Neural cell (in vitro differentiated cells): ENCODE measurements at regions not wholly inside any gene's neighbourhood (a gene's known extent, or its start where the extent isn't known, plus 50 kb on each side); places are given as distances from the start of the nearest gene placed in this dataset.

Experiments
- H2AFZ ChIP-seq: fragments of 200-600, 300-800 bp; sonication (generic), shearing (Covaris generic); 2 replicates; pipeline ENCODE4 v1.6.0; 2014; ENCODE audit warnings: low read depth, mild to moderate bottlenecking, antibody characterized with exemption, low read length, moderate library complexity
- H3F3A ChIP-seq: fragments of 200-600 bp; shearing (Covaris generic); 2 replicates; pipeline ENCODE4 v1.6.1; 2016; ENCODE audit warnings: mild to moderate bottlenecking, moderate library complexity, mixed read lengths, antibody characterized with exemption, low read length; ENCODE audit not compliant: insufficient read depth, poor library complexity, severe bottlenecking
- H3K27ac ChIP-seq: fragments of 200-600, 300-800 bp; sonication (generic), shearing (Covaris generic); 2 replicates; pipeline ENCODE4 v1.5.1; 2014; ENCODE audit warnings: mild to moderate bottlenecking, low read length, moderate library complexity
- H3K27me3 ChIP-seq: fragments of 300-800, 200-600 bp; sonication (generic), shearing (Covaris generic); 2 replicates; pipeline ENCODE4 v1.6.0; 2014; ENCODE audit warnings: mild to moderate bottlenecking, low read depth, low read length, moderate library complexity; ENCODE audit not compliant: insufficient read depth
- H3K36me3 ChIP-seq: fragments of 300-800, 200-600 bp; sonication (generic), shearing (Covaris generic); 2 replicates; pipeline ENCODE4 v1.5.1; 2014; ENCODE audit warnings: mild to moderate bottlenecking, antibody characterized with exemption, low read length, moderate library complexity; ENCODE audit not compliant: insufficient read depth
- H3K4me2 ChIP-seq: fragments of 300-800, 200-600 bp; sonication (generic), shearing (Covaris generic); 2 replicates; pipeline ENCODE4 v1.6.0; 2014; ENCODE audit warnings: mild to moderate bottlenecking, low read length
- H3K4me3 ChIP-seq: fragments of 300-800, 200-600 bp; sonication (generic), shearing (Covaris generic); 2 replicates; pipeline ENCODE4 v1.5.1; 2014; ENCODE audit warnings: mild to moderate bottlenecking, low read length, moderate library complexity
- H3K79me2 ChIP-seq: fragments of 200-600 bp; shearing (Covaris generic); replicated peaks from 2 replicates; pipeline ENCODE4 v1.6.0; 2014; ENCODE audit warnings: mild to moderate bottlenecking, low read length, moderate library complexity; ENCODE audit not compliant: insufficient read depth
- H3K9ac ChIP-seq: fragments of 300-800, 200-600 bp; sonication (generic), shearing (Covaris generic); 2 replicates; pipeline ENCODE4 v1.6.1; 2016; ENCODE audit warnings: mild to moderate bottlenecking, low read length, mixed read lengths
- H3K9me2 ChIP-seq: fragments of 200-600 bp; shearing (Covaris generic); 2 replicates; pipeline ENCODE4 v1.6.1; 2016; ENCODE audit warnings: mild to moderate bottlenecking, low read length, mixed read lengths; ENCODE audit not compliant: insufficient read depth
- H3K9me3 ChIP-seq: fragments of 200-600, 300-800 bp; sonication (generic), shearing (Covaris generic); 2 replicates; pipeline ENCODE4 v1.6.1; 2016; ENCODE audit warnings: mild to moderate bottlenecking, mixed run types, low read length, moderate library complexity, mixed read lengths
- H4K20me1 ChIP-seq: fragments of 200-600 bp; shearing (Covaris generic); 2 replicates; pipeline ENCODE4 v1.6.1; 2016; ENCODE audit warnings: mild to moderate bottlenecking, mixed run types; ENCODE audit not compliant: insufficient read depth
- EP300 ChIP-seq: fragments of 450-650 bp; conservative IDR thresholded peaks from 2 replicates; pipeline ENCODE4 v1.6.1; 2014; ENCODE audit warnings: antibody characterized with exemption, mild to moderate bottlenecking, moderate library complexity; ENCODE audit not compliant: poor library complexity, severe bottlenecking
- EZH2 ChIP-seq: fragments of 200-600, 300-800 bp; shearing (Covaris generic), sonication (generic); IDR thresholded peaks from 2 replicates; pipeline ENCODE4 v1.6.1; 2014; ENCODE audit warnings: antibody characterized with exemption, low read length, borderline replicate concordance, mild to moderate bottlenecking; ENCODE audit not compliant: insufficient read depth, poor library complexity, severe bottlenecking
- MXI1 ChIP-seq: fragments of 450-650 bp; conservative IDR thresholded peaks from 2 replicates; pipeline ENCODE4 v1.6.1; 2014; ENCODE audit warnings: antibody characterized with exemption, mild to moderate bottlenecking; ENCODE audit not compliant: poor library complexity, severe bottlenecking
- POLR2AphosphoS5 ChIP-seq: IDR thresholded peaks from 2 replicates; pipeline ENCODE4 v1.6.1; 2012
- RAD21 ChIP-seq: fragments of 450-650 bp; conservative IDR thresholded peaks from 2 replicates; pipeline ENCODE4 v1.6.1; 2014; ENCODE audit warnings: antibody characterized with exemption, mild to moderate bottlenecking, moderate library complexity
- SMC3 ChIP-seq: fragments of 450-650 bp; conservative IDR thresholded peaks from 2 replicates; pipeline ENCODE4 v1.6.1; 2014; ENCODE audit warnings: antibody characterized with exemption, mild to moderate bottlenecking, moderate library complexity; ENCODE audit not compliant: poor library complexity
- TAF1 ChIP-seq: IDR thresholded peaks from 2 replicates; pipeline ENCODE4 v1.6.1; 2012; ENCODE audit warnings: low read depth
- TF ChIP-seq, protein P1 (sequence below): fragments of 450-650 bp; IDR thresholded peaks from 2 replicates; pipeline ENCODE4 v1.5.1; 2014; ENCODE audit warnings: antibody characterized with exemption, mild to moderate bottlenecking, moderate library complexity; ENCODE audit not compliant: poor library complexity, severe bottlenecking
- TF ChIP-seq, protein P2 (sequence below): IDR thresholded peaks from 2 replicates; pipeline ENCODE4 v1.6.1; 2012; ENCODE audit warnings: borderline replicate concordance

DNA sequence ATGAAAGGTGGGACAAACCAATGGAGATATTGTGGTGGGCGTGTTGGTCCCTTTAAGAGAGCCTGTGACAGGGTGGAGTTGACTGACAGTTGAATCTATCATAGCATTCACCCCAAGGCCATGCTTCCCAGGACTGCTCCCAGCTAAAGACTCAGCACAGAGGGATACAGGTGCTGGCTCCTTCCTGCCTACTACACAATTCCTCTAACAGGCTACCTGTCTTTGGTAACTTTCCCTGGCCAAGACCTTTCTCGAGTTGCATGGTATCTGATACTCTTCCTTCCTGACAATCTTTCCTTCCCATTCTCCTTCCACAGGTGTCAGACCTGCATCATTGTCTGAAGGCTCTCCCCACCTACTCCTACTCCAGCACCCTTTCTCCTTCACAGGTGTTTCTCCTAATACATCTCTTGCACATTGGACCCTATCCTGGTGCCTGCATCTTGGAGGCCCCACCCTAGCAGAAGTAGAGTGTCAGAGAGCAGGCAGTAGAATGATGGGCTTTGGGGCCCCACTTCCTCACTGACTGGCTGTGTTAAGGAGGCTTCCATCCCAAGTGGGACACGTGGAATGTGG, 120.7 kb upstream of the ALDH1B1 start:
- Histone ChIP-seq H3K4me2 (no peak overlapping the region), H3K9me2 (no peaks in the 10 kb centered on the region), H3K36me3 (no peaks in the 10 kb centered on the region), H3K79me2 (no peaks in the 10 kb centered on the region), H3K9me3 (no peaks in the 10 kb centered on the region), H2AFZ (no peak overlapping the region), H4K20me1 (no peaks in the 10 kb centered on the region), H3K27me3 (no peaks in the 10 kb centered on the region), H3K9ac (no peak overlapping the region), H3K4me3 (no peak overlapping the region), H3F3A (no peaks in the 10 kb centered on the region), H3K27ac (no peak overlapping the region)
- TF ChIP-seq MXI1 (no peak), EP300 (no peak), EZH2 (no peak)
- TF ChIP-seq, protein P1, sequence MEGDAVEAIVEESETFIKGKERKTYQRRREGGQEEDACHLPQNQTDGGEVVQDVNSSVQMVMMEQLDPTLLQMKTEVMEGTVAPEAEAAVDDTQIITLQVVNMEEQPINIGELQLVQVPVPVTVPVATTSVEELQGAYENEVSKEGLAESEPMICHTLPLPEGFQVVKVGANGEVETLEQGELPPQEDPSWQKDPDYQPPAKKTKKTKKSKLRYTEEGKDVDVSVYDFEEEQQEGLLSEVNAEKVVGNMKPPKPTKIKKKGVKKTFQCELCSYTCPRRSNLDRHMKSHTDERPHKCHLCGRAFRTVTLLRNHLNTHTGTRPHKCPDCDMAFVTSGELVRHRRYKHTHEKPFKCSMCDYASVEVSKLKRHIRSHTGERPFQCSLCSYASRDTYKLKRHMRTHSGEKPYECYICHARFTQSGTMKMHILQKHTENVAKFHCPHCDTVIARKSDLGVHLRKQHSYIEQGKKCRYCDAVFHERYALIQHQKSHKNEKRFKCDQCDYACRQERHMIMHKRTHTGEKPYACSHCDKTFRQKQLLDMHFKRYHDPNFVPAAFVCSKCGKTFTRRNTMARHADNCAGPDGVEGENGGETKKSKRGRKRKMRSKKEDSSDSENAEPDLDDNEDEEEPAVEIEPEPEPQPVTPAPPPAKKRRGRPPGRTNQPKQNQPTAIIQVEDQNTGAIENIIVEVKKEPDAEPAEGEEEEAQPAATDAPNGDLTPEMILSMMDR = no peak
- TF ChIP-seq, protein P2, sequence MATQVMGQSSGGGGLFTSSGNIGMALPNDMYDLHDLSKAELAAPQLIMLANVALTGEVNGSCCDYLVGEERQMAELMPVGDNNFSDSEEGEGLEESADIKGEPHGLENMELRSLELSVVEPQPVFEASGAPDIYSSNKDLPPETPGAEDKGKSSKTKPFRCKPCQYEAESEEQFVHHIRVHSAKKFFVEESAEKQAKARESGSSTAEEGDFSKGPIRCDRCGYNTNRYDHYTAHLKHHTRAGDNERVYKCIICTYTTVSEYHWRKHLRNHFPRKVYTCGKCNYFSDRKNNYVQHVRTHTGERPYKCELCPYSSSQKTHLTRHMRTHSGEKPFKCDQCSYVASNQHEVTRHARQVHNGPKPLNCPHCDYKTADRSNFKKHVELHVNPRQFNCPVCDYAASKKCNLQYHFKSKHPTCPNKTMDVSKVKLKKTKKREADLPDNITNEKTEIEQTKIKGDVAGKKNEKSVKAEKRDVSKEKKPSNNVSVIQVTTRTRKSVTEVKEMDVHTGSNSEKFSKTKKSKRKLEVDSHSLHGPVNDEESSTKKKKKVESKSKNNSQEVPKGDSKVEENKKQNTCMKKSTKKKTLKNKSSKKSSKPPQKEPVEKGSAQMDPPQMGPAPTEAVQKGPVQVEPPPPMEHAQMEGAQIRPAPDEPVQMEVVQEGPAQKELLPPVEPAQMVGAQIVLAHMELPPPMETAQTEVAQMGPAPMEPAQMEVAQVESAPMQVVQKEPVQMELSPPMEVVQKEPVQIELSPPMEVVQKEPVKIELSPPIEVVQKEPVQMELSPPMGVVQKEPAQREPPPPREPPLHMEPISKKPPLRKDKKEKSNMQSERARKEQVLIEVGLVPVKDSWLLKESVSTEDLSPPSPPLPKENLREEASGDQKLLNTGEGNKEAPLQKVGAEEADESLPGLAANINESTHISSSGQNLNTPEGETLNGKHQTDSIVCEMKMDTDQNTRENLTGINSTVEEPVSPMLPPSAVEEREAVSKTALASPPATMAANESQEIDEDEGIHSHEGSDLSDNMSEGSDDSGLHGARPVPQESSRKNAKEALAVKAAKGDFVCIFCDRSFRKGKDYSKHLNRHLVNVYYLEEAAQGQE = no peak

DNA sequence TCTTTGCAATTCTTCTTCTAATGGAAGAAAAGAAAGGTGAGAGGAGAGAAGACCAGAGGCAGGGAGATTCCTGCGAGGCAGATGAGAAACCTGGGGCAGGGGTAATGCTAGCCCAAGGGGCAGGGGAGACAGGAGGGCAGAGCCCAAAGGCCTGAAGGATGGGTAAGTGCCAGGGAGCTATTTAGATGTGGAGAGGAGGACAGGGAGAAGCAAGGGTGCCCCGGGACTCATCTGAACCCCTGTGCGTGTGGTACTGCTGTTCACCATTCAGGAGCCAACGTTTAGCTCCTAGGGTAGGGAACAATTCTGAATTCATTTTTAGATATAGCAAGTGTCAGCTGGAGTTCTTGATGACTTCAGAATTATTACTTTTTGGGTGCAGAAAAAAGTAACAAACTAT, 122.7 kb upstream of the ALDH1B1 start:
- Histone ChIP-seq H3K79me2 (no peaks in the 10 kb centered on the region), H3K9me2 (no peaks in the 10 kb centered on the region), H3K27me3 (no peaks in the 10 kb centered on the region), H3K36me3 (no peaks in the 10 kb centered on the region), H3K27ac (no peak overlapping the region), H3K9me3 (peaks cover 5% of the 10 kb centered on the region), H3K9ac (no peak overlapping the region), H4K20me1 (no peaks in the 10 kb centered on the region), H3F3A (no peaks in the 10 kb centered on the region), H3K4me2 (no peak overlapping the region), H2AFZ (no peak overlapping the region), H3K4me3 (no peak overlapping the region)
- no peak for TF ChIP-seq POLR2AphosphoS5
- no peak for TF ChIP-seq EZH2
- TF ChIP-seq SMC3 = no peak
- TF ChIP-seq, protein P1 = no peak
- TF ChIP-seq TAF1 = no peak
- TF ChIP-seq, protein P2 = no peak
- TF ChIP-seq RAD21 = no peak
- no peak for TF ChIP-seq MXI1
- no peak for TF ChIP-seq EP300
